NCI-H82 treated with DMSO at 0.1 percent for 48 hours (cell line): ENCODE measurements at regions not wholly inside any gene's neighbourhood (a gene's known extent, or its start where the extent isn't known, plus 50 kb on each side); places are given as distances from the start of the nearest gene placed in this dataset.
A peak's percentile ranks its signal among the peaks of the same experiment; 100 is the strongest.

Experiments
- DNase-seq: peaks from one replicate; lab custom pipeline; 2025; ENCODE audit not compliant: unreplicated experiment; lab: John Stamatoyannopoulos, UW

DNA sequence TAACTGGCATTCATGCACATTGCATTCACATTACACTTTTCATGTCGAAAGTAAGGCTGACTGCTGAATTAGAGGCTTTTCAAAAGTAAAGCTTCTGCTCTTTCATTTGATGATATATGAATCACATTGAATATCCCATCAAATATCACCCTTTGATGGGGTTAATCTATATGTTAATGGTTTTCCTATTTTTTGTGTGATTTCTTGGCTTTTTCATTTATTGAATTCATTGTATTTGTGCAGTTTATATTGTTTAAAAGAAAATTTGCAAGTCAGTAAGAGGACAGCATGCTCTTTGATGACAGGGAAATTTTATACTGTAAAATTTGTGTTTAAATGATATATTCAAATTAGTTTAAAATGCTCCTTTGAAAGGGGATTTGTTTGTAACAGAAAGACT is 344.1 kb downstream of the PCDH10 start:
- no peak for DNase-seq

DNA sequence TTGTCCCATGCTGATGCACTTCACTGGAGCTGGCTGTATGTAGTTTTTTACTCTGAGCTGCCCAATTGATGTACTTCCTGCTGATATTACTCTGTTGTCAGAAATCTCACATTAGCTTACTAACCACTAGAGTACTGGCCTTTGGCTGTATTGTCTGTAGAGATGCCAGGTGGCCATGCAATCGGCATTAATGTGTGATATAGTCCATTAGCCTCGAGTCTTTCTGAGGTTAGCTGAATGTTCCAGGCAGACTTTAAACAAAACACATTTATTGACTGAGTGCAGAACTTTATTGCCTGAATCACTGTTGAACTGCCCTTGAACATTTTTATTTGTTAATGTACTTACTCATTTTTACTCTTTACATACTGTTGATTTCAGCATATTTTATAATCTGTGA is 335.2 kb downstream of the PCDH10 start:
- no peak for DNase-seq

GRCh38 chr4:133483600-133484246 is 334.6 kb downstream of the PCDH10 start:
- DNase-seq, result peak; percentile 7

GRCh38 chr4:133476063-133476462 is 327.0 kb downstream of the PCDH10 start:
- DNase-seq, result no peak

DNA sequence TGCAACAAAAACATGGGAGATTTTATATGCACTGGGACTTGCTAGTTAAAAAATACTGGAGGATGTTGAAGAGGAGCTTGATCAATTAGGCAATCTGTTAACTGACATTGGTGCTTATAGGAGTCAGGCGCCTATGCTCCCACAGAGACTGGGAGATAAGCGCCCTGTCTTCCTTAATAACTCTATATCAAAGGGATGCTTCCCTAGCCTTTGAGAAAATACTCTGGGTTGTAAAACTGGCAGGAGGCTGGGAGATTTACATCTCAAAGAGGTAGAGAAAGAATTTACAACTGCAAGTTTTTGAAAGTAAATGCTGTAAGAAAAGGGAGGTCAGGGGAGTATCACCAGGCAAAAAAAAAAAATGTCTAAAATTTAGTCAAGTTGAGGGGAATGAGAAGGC is 325.4 kb downstream of the PCDH10 start:
- no peak for DNase-seq

- DNase-seq, result no peak
Observed at GRCh38 chr4:133472244-133472643, 323.1 kb downstream of the PCDH10 start.

DNA sequence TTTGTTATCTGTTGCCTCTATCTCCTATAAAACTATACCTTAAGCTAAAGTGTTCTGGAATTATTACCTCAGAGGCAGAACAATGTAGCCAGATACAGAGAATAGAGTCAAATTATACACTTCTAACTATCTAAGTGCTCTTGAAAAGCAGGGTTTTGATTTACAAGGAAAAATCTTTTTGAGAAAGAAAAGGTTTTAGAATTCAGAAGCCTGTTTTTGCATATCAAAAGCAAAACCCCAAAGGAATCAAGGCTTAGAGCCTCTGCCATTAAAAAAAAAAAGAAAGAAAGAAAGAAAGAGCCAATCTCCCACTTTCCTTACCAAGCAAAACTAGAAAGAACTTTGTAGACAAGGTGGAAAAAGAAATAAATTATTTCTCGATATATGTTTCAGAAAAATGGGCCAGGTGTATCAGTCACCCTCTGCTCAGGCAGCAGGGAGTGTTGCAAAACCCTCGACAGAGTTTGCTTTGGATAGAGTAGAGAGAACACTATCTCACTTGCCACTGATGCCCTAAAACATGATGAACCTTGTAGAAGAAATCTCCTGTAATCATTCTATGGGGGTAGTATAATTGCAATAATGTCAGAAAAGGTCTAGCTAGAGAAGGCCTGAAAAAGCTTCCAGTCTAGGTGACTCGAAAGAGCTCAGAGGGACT is 318.3 kb downstream of the PCDH10 start:
- no peak for DNase-seq

GRCh38 chr4:133465022-133465421 is 315.9 kb downstream of the PCDH10 start:
- no peak for DNase-seq

DNA sequence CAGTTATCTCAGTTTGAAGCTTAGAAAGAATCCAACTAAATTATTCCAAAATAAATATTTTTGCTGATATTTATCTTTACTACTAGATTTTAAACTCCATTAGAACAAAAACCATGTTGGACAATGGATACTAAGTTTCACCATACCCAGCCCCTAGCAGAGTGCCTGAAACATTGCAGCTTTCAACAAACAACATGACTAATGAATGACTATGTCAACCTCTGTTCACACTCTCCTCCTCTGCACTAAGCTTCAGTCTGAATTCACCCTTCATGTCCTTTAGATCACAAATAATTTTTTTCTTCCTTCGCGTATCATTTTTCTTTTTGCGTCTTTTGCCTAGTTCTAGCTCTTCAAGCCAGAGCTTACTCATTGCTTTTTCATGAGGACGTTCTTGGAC is 315.2 kb downstream of the PCDH10 start:
- DNase-seq, result no peak

- DNase-seq, result no peak
Observed at GRCh38 chr4:133452678-133453077, 303.6 kb downstream of the PCDH10 start.

DNA sequence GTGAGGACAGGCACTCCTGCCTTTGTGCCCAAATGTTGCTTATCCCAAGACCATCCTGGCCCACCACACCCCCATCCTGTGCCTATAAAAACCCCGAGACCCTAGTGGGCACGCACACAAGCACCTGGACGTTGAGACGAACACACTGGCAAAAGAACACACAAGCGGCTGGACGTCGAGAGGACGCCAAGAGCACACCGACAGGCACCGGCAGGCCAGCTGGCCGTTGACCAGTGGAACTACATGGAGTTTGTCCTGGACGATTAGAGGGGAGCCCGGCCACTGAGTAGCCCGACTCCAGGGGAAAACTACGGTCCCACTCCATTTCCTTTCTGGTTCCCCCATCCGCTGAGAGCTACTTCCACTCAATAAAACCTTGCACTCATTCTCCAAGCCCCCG is 301.7 kb downstream of the PCDH10 start:
- no peak for DNase-seq

DNA sequence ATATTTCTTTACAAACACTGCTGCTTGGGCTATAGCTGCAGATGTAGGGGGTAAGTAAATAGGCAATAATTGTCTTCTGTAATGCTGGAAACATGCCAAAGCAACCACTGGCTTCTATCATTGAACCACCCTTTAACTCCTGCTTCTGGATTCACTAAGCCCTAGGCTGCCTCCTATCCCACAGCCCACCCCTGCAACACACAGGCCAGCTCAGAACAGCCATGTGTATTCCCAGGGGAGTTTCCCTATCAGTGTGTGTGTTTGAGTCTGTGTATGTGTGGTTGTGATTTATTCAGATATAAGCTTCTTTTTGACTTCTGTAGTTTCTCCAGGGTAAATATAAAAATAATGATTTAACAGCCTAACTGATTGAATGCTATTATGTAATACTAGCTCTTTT is 291.3 kb downstream of the PCDH10 start:
- peak; percentile 32 for DNase-seq

GRCh38 chr4:133439830-133440229 is 290.7 kb downstream of the PCDH10 start:
- DNase-seq, result no peak

- no peak for DNase-seq
Observed at GRCh38 chr4:133424605-133425004, 275.5 kb downstream of the PCDH10 start.

- DNase-seq, result no peak
Observed at GRCh38 chr4:133403913-133404312, 254.8 kb downstream of the PCDH10 start.

DNA sequence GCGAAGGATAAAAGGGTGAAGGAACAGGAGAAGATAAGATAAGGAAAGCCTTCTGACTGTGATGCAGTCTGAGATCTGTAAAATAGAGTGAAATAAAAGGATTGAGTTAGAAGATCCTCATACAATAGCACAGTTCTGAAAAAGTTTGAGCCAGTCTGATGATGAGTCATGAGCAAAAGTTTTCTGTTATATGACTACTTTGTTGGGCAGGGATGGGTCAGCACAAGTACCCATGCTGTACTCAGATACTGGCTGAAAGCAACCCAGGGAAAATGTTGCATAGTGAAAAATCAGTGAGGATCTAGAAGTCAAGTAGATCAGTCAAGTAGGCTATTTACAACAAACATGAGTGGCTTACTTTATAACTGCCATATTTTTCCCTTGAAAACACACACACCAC is 253.5 kb downstream of the PCDH10 start:
- no peak for DNase-seq

- no peak for DNase-seq
Observed at GRCh38 chr4:133394971-133395627, 246.0 kb downstream of the PCDH10 start.

GRCh38 chr4:133390198-133390855 is 241.2 kb downstream of the PCDH10 start:
- no peak for DNase-seq

DNA sequence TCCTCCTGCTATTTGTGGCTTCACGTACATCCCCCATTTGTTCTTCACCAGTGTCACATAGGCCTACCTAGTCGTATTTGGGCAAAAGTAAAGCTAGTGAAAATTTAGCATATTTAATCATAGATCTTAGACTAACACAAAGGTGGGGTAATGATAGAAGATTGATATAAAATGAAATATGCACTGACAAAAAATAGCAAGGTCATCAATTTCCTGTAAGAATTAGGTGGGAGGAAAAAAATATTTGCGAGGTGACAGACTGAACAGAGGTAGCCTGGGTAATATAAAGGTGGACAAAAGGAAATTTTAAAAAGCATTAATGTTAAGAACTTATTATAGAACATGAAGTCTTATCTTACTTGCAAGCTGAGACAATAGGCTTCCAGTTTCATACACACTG is 239.9 kb downstream of the PCDH10 start:
- DNase-seq, result no peak

DNA sequence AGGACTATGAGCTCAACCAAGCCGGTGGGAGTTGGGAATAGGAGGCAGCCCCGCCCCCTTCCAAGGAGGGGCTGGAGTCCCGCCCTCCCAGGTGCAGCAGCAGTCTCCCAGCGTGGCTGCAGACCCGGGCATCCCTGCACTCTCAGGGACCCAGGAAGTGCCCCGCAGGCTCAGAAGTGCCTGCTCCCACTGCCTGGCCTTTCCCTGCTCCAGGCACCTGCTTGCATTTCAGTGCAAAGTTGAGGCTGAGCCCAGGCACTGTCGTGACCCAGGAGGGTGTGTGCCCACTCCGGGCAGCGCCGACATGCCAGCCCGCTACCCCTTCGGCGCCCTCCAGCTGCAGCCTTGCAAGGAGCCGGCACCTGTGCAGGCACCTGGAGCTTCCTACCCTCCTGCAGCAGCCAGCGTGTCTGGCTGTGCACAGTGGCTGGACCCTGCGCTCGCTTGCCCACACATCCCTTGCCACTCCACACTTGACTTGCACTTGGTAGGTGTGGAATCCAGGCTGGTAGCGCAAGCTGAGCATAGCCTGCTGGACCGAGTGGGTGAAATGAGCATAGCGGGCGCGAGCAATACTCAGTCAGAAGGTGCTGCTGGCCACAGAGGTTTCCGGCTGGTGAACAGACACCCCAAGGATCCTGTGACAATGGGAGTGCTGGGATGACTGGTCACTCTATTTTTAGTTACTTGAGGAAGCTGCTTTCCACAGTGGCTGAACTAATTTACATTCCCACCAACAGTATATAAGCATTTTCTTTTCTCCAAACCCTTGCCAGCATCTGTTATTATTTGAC is 236.3 kb downstream of the PCDH10 start:
- no peak for DNase-seq
